ENCODE measurements at regions not wholly inside any gene's neighbourhood (a gene's known extent, or its start where the extent isn't known, plus 50 kb on each side); places are given as distances from the start of the nearest gene placed in this dataset.

- H3K27me3 ChIP-seq (ENCODE audit: control insufficient read depth in 1 of 2, insufficient read depth in 2 of 2, low read length in 2 of 2), result peaks cover 0 to 46% of the 10 kb centered on the region in 2 experiments; a peak in 3 of 5 replicates
These were observed 112.8 kb upstream of the PTCH1 start for GRCh38 chr9:95629585-95629984.

GRCh38 chr9:95627802-95628201 is 111.0 kb upstream of the PTCH1 start:
- in situ Hi-C loops (cut with HindIII; ENCODE audit: extremely low pct_ligation_motif_present, low pct_unique_long_range_greater_than_20kb) (no loop called here), intact Hi-C loops (cut with micrococcal nuclease; ENCODE audit: unreplicated experiment) (no loop called here)
- ATAC-seq (no peak), DNase-seq (ENCODE audit: low spot score) (no peak), FAIRE-seq (no peak)
- Histone ChIP-seq H3K4me3 (replicated peaks in 1 of 3; ENCODE audit: insufficient read depth in 1 of 3, low read depth in 2 of 3, low read length in 3 of 3) (no peak overlapping the region), H4K20me1 (ENCODE audit: insufficient read depth, low read length) (no peaks in the 10 kb centered on the region), H3K36me3 (replicated peaks in 1 of 2; ENCODE audit: control insufficient read depth in 1 of 2, insufficient read depth in 2 of 2, low read length in 2 of 2) (no peaks in the 10 kb centered on the region), H3K79me2 (ENCODE audit: insufficient read depth, low read length) (no peaks in the 10 kb centered on the region), H3K27me3 (ENCODE audit: control insufficient read depth in 1 of 2, insufficient read depth in 2 of 2, low read length in 2 of 2) (peaks cover 0 to 46% of the 10 kb centered on the region in 2 experiments; a peak in 3 of 5 replicates), H3K27ac (ENCODE audit: extremely low read length, insufficient read depth, low read length) (no peak overlapping the region), H3K4me1 (ENCODE audit: insufficient read depth, low read length) (peaks cover 12% of the 10 kb centered on the region), H3K9ac (ENCODE audit: insufficient read depth, low read depth, low read length) (no peak overlapping the region), H3K9me3 (ENCODE audit: low read length) (no peaks in the 10 kb centered on the region), H3K4me2 (ENCODE audit: low read depth, low read length) (no peak overlapping the region), H2AFZ (ENCODE audit: low read length) (no peak overlapping the region)
- TF ChIP-seq SP140L (CRISPR knock-in tag; IDR thresholded peaks at IDR 0.05; ENCODE audit: borderline replicate concordance) (no peak), ZBTB33 (CRISPR knock-in tag; IDR thresholded peaks at IDR 0.05) (peak; percentile 62), POGZ (CRISPR knock-in tag; IDR thresholded peaks at IDR 0.05) (no peak), SMARCE1 (IDR thresholded peaks at IDR 0.05; ENCODE audit: borderline replicate concordance) (no peak), KLF6 (CRISPR knock-in tag; IDR thresholded peaks at IDR 0.05) (no peak), SALL2 (CRISPR knock-in tag; IDR thresholded peaks at IDR 0.05) (no peak), ZNF704 (CRISPR knock-in tag; IDR thresholded peaks at IDR 0.05; ENCODE audit: borderline replicate concordance) (no peak)
- TF ChIP-seq, protein P1, sequence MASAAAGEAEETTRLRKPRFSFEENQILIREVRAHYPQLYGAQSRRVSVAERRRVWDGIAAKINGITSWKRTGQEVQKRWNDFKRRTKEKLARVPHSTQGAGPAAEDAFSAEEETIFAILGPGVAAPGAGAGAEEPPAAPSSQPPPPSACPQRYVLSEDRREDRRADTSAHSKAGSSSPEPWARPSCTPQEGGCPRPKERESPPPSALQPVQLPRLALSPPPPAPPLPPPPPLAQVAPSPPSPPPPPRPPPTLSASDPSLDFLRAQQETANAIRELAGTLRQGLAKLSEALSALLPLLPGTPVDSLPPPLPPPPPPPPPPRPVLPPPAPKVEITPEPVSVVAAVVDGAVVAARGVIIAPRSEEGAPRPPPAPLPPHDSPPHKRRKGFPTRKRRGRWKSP (CRISPR knock-in tag; IDR thresholded peaks at IDR 0.05), result no peak
- TF ChIP-seq, protein P2, sequence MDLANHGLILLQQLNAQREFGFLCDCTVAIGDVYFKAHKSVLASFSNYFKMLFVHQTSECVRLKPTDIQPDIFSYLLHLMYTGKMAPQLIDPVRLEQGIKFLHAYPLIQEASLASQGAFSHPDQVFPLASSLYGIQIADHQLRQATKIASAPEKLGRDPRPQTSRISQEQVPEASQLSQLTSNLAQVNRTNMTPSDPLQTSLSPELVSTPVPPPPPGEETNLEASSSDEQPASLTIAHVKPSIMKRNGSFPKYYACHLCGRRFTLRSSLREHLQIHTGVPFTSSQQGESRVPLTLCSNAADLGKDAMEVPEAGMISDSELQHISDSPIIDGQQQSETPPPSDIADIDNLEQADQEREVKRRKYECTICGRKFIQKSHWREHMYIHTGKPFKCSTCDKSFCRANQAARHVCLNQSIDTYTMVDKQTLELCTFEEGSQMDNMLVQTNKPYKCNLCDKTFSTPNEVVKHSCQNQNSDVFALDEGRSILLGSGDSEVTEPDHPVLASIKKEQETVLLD (CRISPR knock-in tag; IDR thresholded peaks at IDR 0.05; ENCODE audit: low read depth), result no peak
- POLR2A ChIA-PET, result no interaction called here
- WGBS (ENCODE audit: low lambda C conversion rate), result 64% methylated on average over 7 of the region's 8 CpGs
- BruUV-seq (replicated peaks), result no TSS peak
- CTCF ChIA-PET (ENCODE audit: low intra/inter-chr PET ratio, low total read pairs), result no interaction called here

More at GRCh38 chr9:95629585-95629984, 112.8 kb upstream of the PTCH1 start:
- Histone ChIP-seq H3K9ac (ENCODE audit: insufficient read depth, low read depth, low read length) (no peak overlapping the region), H3K4me1 (ENCODE audit: insufficient read depth, low read length) (peaks cover 12% of the 10 kb centered on the region), H3K4me3 (replicated peaks in 1 of 3; ENCODE audit: insufficient read depth in 1 of 3, low read depth in 2 of 3, low read length in 3 of 3) (no peak overlapping the region), H3K36me3 (replicated peaks in 1 of 2; ENCODE audit: control insufficient read depth in 1 of 2, insufficient read depth in 2 of 2, low read length in 2 of 2) (no peaks in the 10 kb centered on the region), H3K27ac (ENCODE audit: extremely low read length, insufficient read depth, low read length) (no peak overlapping the region), H3K4me2 (ENCODE audit: low read depth, low read length) (no peak overlapping the region), H3K9me3 (ENCODE audit: low read length) (no peaks in the 10 kb centered on the region), H3K79me2 (ENCODE audit: insufficient read depth, low read length) (no peaks in the 10 kb centered on the region), H4K20me1 (ENCODE audit: insufficient read depth, low read length) (no peaks in the 10 kb centered on the region), H2AFZ (ENCODE audit: low read length) (no peak overlapping the region)
- no TSS peak for BruUV-seq (replicated peaks)
- ChIA-PET CTCF (ENCODE audit: low intra/inter-chr PET ratio, low total read pairs) (no interaction called here), POLR2A (no interaction called here)
- FAIRE-seq (no peak), ATAC-seq (no peak), DNase-seq (ENCODE audit: low spot score) (no peak)
- in situ Hi-C loops (cut with HindIII; ENCODE audit: extremely low pct_ligation_motif_present, low pct_unique_long_range_greater_than_20kb), result no loop called here
- WGBS (ENCODE audit: low lambda C conversion rate), result 60% methylated on average over 6 of the region's 6 CpGs
- intact Hi-C loops (cut with micrococcal nuclease; ENCODE audit: unreplicated experiment), result no loop called here
- no peak for TF ChIP-seq KLF13 (CRISPR knock-in tag; IDR thresholded peaks at IDR 0.05)

Measured in HepG2 (cell line).